GM10266 (cell line): ENCODE measurements at regions not wholly inside any gene's neighbourhood (a gene's known extent, or its start where the extent isn't known, plus 50 kb on each side); places are given as distances from the start of the nearest gene placed in this dataset.
"Not testable (repeated sequence)": the region's sequence is repeated elsewhere in the genome, so short reads cannot be mapped to it uniquely, and the experiment has no call there.

ENCODE experiments used
- DNase-seq: peaks from one replicate; pipeline ENCODE4 v3.0.0; 2012; ENCODE audit errors: extremely low spot score
- CTCF ChIP-seq: IDR thresholded peaks from 2 replicates; pipeline ENCODE4 v1.5.1; 2012; ENCODE audit warnings: mild to moderate bottlenecking, low read depth; ENCODE audit not compliant: control insufficient read depth, insufficient read depth; ENCODE audit errors: missing control alignments

DNA sequence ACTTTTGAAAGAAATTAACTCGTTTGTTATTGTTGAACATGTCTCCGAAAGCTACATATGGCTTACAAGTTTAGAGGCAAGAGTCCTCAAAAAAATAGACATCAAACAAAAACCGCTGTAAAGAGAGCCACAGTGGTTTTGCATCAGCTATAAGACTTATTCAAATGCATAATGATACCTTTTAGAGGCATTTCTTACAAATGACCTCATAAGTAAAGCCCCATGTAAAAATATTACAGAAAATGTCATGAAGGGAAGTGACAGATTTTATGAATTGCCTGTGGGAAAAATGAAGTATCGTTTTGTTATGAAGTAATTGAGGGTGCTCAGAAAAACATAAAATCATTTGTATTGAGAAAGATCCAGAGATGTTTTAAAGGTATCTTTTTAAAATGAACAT lies 598.0 kb downstream of the NXPH1 start:
- TF ChIP-seq CTCF, result no peak
- DNase-seq, result no peak

DNA sequence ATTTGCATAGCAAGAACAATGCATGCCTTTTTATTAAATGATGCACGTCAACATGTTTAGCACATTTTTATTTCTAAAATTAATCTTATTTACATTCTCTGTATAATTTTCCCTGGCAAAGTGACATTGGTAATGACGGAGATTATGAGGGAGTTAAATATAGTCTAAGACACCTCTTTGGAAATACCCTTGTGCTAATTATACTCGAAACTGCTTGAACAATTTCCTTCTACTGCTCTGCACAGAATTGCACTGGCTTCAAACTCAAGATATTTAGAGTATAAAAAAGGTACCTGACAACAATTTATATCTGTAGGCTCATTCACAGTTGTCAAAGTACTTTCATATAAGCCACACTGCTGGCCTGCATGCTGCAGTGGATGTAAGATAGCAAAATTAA lies 602.7 kb downstream of the NXPH1 start:
- no peak for TF ChIP-seq CTCF
- DNase-seq, result no peak

DNA sequence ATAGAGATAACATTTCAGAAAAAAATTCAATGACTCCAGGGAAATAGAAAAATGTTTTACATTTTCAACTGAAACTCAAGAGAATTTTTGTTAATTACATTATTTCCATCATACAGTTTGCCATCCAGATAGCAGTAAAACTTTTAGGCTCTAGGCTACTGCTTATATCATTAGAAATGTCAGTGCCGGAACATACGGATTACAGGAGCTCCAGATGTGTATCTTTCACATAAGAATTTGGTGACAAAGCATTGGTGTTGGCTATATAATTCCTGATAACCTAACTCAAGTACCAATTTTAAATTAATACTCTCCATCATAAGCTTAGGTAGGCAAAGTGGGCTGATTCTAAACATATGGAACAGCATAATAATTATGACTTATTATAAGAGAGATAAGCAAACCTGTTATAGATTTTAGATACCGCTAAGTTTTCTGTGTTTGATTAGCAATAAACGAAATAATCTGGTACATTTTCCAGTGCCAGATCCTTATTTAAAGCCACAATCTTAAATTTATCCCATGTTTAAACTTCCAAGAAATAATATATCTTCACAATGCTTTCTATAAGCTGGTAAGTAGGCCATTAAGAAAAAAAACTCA lies 637.9 kb downstream of the NXPH1 start:
- no peak for TF ChIP-seq CTCF
- no peak for DNase-seq

- not testable (repeated sequence) for DNase-seq
These were observed 642.4 kb downstream of the NXPH1 start for GRCh38 chr7:9075774-9076173.

DNA sequence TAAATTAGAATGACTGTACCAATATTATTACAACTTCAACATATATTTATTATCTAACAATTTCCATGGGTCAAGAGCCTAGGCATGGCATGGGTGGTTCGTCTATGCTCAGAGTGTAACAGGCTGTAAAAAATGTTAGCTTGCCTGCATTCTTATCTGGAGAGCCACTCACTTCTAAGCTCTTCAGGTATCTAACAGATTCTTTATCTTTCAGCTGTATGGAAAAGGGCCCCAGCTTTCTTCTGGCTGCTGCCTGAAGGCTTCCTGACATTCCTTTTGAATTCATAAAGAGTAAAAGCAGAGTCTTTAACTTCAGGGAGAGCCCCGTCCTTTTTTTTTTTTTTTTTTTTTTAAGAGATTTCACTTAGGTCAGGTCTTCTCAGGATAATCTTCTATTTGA lies 648.8 kb downstream of the NXPH1 start:
- no peak for DNase-seq
- TF ChIP-seq CTCF, result no peak

GRCh38 chr7:9083837-9084236 lies 650.4 kb downstream of the NXPH1 start:
- DNase-seq, result no peak
- TF ChIP-seq CTCF, result no peak

GRCh38 chr7:9091282-9091681 lies 657.9 kb downstream of the NXPH1 start:
- DNase-seq, result no peak
- no peak for TF ChIP-seq CTCF

DNA sequence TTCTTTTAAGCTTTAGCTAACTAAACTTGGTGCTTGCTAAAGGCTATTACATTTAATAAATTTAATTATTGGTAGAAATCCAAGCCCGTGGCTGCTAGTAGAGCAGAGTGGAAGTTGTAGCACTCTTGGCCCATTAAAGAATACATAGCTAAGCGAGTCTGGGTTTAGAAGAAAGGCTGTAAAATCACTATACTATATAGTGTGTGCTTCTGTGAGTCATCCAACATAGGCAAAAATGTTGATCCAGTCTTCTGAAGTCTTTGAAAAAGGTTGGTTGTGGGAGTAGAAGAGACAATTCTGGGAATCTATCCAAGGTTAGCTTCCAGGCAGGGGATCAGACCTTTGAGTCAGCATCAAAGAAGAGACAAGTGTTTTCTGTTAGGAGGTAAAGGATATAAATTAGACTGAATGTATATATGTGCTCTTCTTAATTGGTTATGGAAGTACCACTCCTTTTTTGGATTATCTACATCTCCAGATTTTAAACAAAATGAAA lies 664.2 kb downstream of the NXPH1 start:
- TF ChIP-seq CTCF, result no peak
- no peak for DNase-seq
